ENCODE measurements at regions not wholly inside any gene's neighbourhood (a gene's known extent, or its start where the extent isn't known, plus 50 kb on each side); places are given as distances from the start of the nearest gene placed in this dataset.

DNA sequence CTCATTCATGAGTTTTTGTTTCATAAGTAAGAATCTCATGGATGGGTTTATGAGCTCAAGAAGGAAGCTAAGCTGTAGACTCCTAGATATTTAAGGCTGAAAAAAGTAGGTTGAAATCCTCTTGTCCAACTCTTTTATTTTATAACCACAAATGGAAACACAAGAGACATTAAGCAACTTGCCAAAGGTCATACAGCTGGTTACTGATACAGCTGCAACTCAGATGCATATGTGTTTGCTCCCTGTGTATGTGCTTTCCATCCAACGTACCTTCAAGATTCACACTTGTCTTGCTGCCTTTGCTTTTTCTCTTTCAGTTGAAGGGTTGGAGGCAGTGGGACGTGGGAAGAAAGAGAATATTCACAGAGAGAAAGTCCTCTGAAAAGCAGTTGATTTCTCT lies 153.5 kb upstream of the STMND1 start:
- TF ChIP-seq GATA2 (IDR thresholded peaks at IDR 0.05; ENCODE audit: insufficient read depth, insufficient read length, low read depth, low read length) (no peak), FOS (IDR thresholded peaks at IDR 0.05; ENCODE audit: borderline replicate concordance, insufficient read depth, low read length) (no peak), POLR2A (IDR thresholded peaks at IDR 0.05; ENCODE audit: low read depth, low read length) (no peak), EZH2 (IDR thresholded peaks at IDR 0.05; ENCODE audit: borderline replicate concordance, low read depth, low read length, severe bottlenecking) (no peak), MYC (IDR thresholded peaks at IDR 0.05; ENCODE audit: low read depth, low read length) (no peak)
- TF ChIP-seq, protein P1, sequence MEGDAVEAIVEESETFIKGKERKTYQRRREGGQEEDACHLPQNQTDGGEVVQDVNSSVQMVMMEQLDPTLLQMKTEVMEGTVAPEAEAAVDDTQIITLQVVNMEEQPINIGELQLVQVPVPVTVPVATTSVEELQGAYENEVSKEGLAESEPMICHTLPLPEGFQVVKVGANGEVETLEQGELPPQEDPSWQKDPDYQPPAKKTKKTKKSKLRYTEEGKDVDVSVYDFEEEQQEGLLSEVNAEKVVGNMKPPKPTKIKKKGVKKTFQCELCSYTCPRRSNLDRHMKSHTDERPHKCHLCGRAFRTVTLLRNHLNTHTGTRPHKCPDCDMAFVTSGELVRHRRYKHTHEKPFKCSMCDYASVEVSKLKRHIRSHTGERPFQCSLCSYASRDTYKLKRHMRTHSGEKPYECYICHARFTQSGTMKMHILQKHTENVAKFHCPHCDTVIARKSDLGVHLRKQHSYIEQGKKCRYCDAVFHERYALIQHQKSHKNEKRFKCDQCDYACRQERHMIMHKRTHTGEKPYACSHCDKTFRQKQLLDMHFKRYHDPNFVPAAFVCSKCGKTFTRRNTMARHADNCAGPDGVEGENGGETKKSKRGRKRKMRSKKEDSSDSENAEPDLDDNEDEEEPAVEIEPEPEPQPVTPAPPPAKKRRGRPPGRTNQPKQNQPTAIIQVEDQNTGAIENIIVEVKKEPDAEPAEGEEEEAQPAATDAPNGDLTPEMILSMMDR (IDR thresholded peaks at IDR 0.05; ENCODE audit: extremely low read depth in 1 of 2, insufficient read depth in 1 of 2, low read depth in 1 of 2, low read length in 2 of 2) = no peak

Measured in endothelial cell of umbilical vein (primary cell).